KMS-11 (cell line): ENCODE measurements at regions not wholly inside any gene's neighbourhood (a gene's known extent, or its start where the extent isn't known, plus 50 kb on each side); places are given as distances from the start of the nearest gene placed in this dataset.

ENCODE experiments used
- H2AFZ ChIP-seq: fragments of 200-600 bp; sonication (generic); 2 replicates; pipeline ENCODE4 v1.6.1; 2016; ENCODE audit warnings: antibody characterized with exemption, mixed run types, low read depth
- H3K27ac ChIP-seq: fragments of 200-600 bp; sonication (generic); 2 replicates; pipeline ENCODE4 v1.6.1; 2016; ENCODE audit warnings: mild to moderate bottlenecking, mixed run types
- H3K27me3 ChIP-seq: fragments of 200-600 bp; sonication (generic); 2 replicates; pipeline ENCODE4 v1.6.1; 2017; ENCODE audit warnings: mild to moderate bottlenecking, low read depth, mixed run types, moderate library complexity; ENCODE audit not compliant: insufficient read depth
- H3K36me3 ChIP-seq: fragments of 200-600 bp; sonication (generic); 2 replicates; pipeline ENCODE4 v1.6.1; 2017; ENCODE audit warnings: mild to moderate bottlenecking, mixed run types; ENCODE audit not compliant: insufficient read depth
- H3K4me1 ChIP-seq: fragments of 200-600 bp; sonication (generic); 2 replicates; pipeline ENCODE4 v1.6.1; 2016; ENCODE audit warnings: mild to moderate bottlenecking, low read depth, mixed run types; ENCODE audit not compliant: poor library complexity, severe bottlenecking
- H3K4me2 ChIP-seq: fragments of 200-600 bp; sonication (generic); 2 replicates; pipeline ENCODE4 v1.7.0; 2016; ENCODE audit warnings: mild to moderate bottlenecking, mixed run types
- H3K4me3 ChIP-seq: fragments of 200-600 bp; sonication (generic); IDR thresholded peaks from 2 replicates; pipeline ENCODE4 v1.6.1; 2017; ENCODE audit warnings: low read depth, low read length, mixed read lengths; ENCODE audit not compliant: insufficient read depth
- H3K79me2 ChIP-seq: fragments of 200-600 bp; sonication (generic); 2 replicates; pipeline ENCODE4 v1.6.1; 2016; ENCODE audit warnings: low read depth, mixed run types; ENCODE audit not compliant: insufficient read depth
- H3K9ac ChIP-seq: fragments of 200-600 bp; sonication (generic); 2 replicates; pipeline ENCODE4 v1.6.1; 2016; ENCODE audit warnings: mild to moderate bottlenecking, mixed run types
- H4K20me1 ChIP-seq: fragments of 200-600 bp; sonication (generic); 2 replicates; pipeline ENCODE4 v1.6.1; 2016; ENCODE audit warnings: mild to moderate bottlenecking, mixed run types; ENCODE audit not compliant: insufficient read depth
- CTCF ChIP-seq: fragments of 200-600 bp; sonication (generic); conservative IDR thresholded peaks from 2 replicates; pipeline ENCODE4 v1.6.1; 2017; ENCODE audit warnings: low read depth, mild to moderate bottlenecking, antibody characterized with exemption, low read length, moderate library complexity, mixed read lengths

DNA sequence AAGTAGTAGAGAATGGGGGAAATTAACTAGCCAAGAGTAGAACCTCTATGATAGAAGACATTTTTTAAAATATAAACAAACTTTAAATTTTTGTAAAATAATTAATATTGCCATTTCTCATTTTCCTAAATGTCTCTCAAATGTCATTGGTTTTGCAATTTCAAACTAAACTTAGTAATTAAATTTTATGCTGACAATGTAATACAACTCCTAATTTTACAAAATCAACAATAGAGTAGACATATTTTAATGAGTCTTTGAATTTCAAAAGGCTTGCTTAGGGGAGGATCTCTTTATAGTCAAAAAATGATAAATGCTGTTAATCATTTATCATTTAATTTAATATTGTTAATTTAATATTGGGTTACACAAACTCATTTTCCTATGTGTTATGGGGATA, 81.8 kb downstream of the ZWINT start:
- Histone ChIP-seq H3K27ac (no peak overlapping the region), H3K9ac (no peak overlapping the region), H3K4me1 (no peaks in the 10 kb centered on the region), H4K20me1 (no peaks in the 10 kb centered on the region), H3K79me2 (no peaks in the 10 kb centered on the region), H2AFZ (no peak overlapping the region), H3K4me2 (no peak overlapping the region), H3K4me3 (no peak overlapping the region), H3K36me3 (no peaks in the 10 kb centered on the region; the same call in 1 of the 2 replicates), H3K27me3 (no peaks in the 10 kb centered on the region)
- TF ChIP-seq CTCF: no peak

- H4K20me1 ChIP-seq: no peaks in the 10 kb centered on the region
Observed at GRCh38 chr10:56269181-56269580, 91.9 kb downstream of the ZWINT start.

GRCh38 chr10:56266120-56266519, 94.9 kb downstream of the ZWINT start:
- H3K4me1 ChIP-seq: no peaks in the 10 kb centered on the region
- H3K27ac ChIP-seq: no peak overlapping the region
- H3K79me2 ChIP-seq: no peaks in the 10 kb centered on the region
- H4K20me1 ChIP-seq: no peaks in the 10 kb centered on the region
- no peak for TF ChIP-seq CTCF
- H3K4me2 ChIP-seq: no peak overlapping the region
- H3K4me3 ChIP-seq: no peak overlapping the region
- H2AFZ ChIP-seq: no peak overlapping the region
- H3K27me3 ChIP-seq: no peaks in the 10 kb centered on the region
- no peaks in the 10 kb centered on the region for H3K36me3 ChIP-seq
- no peak overlapping the region for H3K9ac ChIP-seq

More at GRCh38 chr10:56269181-56269580, 91.9 kb downstream of the ZWINT start:
- Histone ChIP-seq H3K4me2 (no peak overlapping the region), H3K79me2 (no peaks in the 10 kb centered on the region), H3K4me1 (no peaks in the 10 kb centered on the region), H3K4me3 (no peak overlapping the region), H3K27me3 (no peaks in the 10 kb centered on the region), H3K9ac (no peak overlapping the region), H3K27ac (no peak overlapping the region), H3K36me3 (no peaks in the 10 kb centered on the region), H2AFZ (no peak overlapping the region)
- no peak for TF ChIP-seq CTCF

GRCh38 chr10:56258991-56259390, 102.1 kb downstream of the ZWINT start:
- Histone ChIP-seq H2AFZ (no peak overlapping the region), H4K20me1 (no peaks in the 10 kb centered on the region), H3K27me3 (no peaks in the 10 kb centered on the region), H3K36me3 (no peaks in the 10 kb centered on the region), H3K4me3 (no peak overlapping the region), H3K9ac (no peak overlapping the region), H3K27ac (no peak overlapping the region), H3K4me1 (no peaks in the 10 kb centered on the region), H3K4me2 (no peak overlapping the region), H3K79me2 (no peaks in the 10 kb centered on the region)
- TF ChIP-seq CTCF: no peak

DNA sequence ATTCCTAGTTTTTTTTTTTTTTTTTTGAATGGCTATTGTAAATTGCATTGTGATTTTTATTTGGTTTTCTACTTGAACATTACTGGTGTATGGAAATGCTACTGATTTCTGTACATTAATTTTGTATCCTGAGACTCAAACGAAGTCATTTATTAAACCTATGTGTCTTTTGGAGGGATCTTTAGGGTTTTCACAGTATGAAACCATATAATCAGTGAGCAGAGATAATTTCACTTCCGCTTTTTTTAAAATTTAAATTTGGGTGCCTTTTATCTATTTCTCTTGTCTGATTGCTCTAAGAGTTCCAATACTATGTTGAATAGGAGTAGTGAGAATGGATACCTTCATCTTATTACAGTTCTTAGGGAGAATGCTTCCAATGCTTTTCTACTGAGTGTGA, 102.7 kb downstream of the ZWINT start:
- Histone ChIP-seq H3K36me3 (no peaks in the 10 kb centered on the region), H3K4me2 (no peak overlapping the region)

More for the DNA sequence above, 102.7 kb downstream of the ZWINT start:
- no peak overlapping the region for H3K9ac ChIP-seq
- H3K4me1 ChIP-seq: no peaks in the 10 kb centered on the region
- no peaks in the 10 kb centered on the region for H4K20me1 ChIP-seq
- no peaks in the 10 kb centered on the region for H3K27me3 ChIP-seq
- no peak overlapping the region for H2AFZ ChIP-seq
- H3K79me2 ChIP-seq: no peaks in the 10 kb centered on the region
- TF ChIP-seq CTCF: no peak
- H3K27ac ChIP-seq: no peak overlapping the region
- no peak overlapping the region for H3K4me3 ChIP-seq
